Astrocyte of the cerebellum (primary cell): ENCODE measurements at regions not wholly inside any gene's neighbourhood (a gene's known extent, or its start where the extent isn't known, plus 50 kb on each side); places are given as distances from the start of the nearest gene placed in this dataset.

Experiments used
- DNase-seq: peaks from one replicate; pipeline ENCODE4 v3.0.0-alpha.2; 2011; ENCODE audit warnings: low read depth
- H3K4me3 ChIP-seq: 2 replicates; pipeline ENCODE4 v1.5.1; 2011; ENCODE audit warnings: mild to moderate bottlenecking, low read depth, low read length, moderate library complexity
- CTCF ChIP-seq: IDR thresholded peaks from 2 replicates; pipeline ENCODE4 v1.5.1; 2012; ENCODE audit warnings: low read length, low read depth, moderate library complexity, mild to moderate bottlenecking; ENCODE audit errors: missing control alignments
- in situ Hi-C: cut with HindIII; loops from 2 replicates; pipeline ENCODE4 v1.10.0; 2017; ENCODE audit warnings: low sequenced_read_pairs

- no peak for DNase-seq
- no peak for TF ChIP-seq CTCF
- in situ Hi-C loops = no loop called here
- H3K4me3 ChIP-seq = no peak overlapping the region
Measured at GRCh38 chr19:31975461-31975860, 369.9 kb upstream of the ZNF507 start.

GRCh38 chr19:31976775-31977536 lies 368.5 kb upstream of the ZNF507 start:
- no peak for TF ChIP-seq CTCF
- in situ Hi-C loops = no loop called here
- DNase-seq = no peak
- no peak overlapping the region for H3K4me3 ChIP-seq

DNA sequence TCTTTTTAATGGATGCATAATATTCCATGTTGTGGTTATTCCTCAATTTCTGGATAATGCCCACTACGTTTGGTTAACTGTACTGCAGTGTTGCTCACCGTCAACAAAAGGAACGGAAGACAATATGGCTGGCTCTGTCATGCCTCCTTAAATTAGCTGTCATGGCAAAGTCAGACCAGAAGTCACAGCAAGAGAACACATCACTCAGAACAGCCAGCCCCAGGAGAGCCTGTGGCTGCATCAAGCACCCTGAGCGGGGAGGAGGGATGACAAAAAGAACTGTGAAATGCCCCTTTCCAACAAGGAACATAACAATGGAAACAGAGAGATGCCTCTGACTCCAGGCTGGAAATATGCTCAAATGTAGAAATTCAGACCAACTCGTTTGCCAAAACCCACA lies 366.0 kb upstream of the ZNF507 start:
- in situ Hi-C loops = no loop called here
- no peak for DNase-seq
- no peak overlapping the region for H3K4me3 ChIP-seq
- no peak for TF ChIP-seq CTCF

DNA sequence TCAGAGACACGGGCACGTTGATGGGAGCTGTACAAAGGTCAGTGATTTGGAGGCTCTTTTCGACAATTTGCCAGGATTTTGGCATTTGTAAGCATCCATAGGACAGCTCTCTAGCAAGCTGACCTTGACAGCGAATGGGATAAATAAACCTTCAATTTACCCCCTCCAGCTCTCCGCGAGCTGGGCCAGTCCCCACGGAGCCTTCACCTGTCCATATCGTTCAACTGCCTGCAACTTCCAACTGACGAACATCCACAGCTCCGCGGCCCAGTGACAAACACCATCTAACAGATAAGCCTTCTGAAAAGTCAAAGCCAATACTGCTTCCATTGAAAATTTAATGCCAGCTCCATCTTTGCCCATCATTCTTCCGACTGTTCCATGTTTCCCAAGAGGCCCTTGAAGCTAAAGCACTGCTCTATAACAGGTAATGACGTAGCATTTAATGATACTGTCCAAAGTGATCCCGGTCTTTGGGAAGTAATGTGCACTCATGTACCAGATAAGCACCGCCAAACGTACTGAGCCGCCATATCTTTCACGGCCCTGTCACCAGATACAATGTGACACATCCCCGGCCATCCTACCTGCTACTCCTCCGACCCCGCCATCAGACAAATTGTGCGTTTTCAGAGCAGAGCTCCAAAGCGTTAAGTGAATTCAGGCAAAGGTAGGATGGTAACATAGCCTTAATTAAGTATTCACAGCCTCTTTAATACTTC lies 365.3 kb upstream of the ZNF507 start:
- in situ Hi-C loops = no loop called here
- TF ChIP-seq CTCF = no peak
- no peak overlapping the region for H3K4me3 ChIP-seq
- DNase-seq = no peak

- no peak for TF ChIP-seq CTCF
- in situ Hi-C loops = no loop called here
Measured at GRCh38 chr19:31980796-31981195, 364.6 kb upstream of the ZNF507 start.

DNA sequence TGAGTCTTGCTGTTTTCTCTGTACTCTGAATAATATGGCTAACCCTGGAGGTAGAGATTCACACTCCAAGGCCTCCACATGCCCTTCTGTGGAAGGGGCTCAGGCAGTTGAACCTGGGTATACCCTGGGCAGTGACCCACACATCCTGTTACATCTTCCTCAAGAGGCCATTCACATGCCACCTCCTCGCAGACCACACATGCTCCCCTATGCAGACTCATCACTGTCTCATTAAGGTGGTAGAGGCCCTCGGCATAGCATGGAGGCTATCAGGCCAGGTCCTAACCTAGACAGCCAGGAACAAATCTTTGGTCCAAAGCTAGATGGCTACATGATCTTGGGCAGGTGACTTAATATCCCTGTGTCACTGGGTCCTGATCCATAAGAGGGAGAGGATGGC lies 363.9 kb upstream of the ZNF507 start:
- in situ Hi-C loops = no loop called here
- H3K4me3 ChIP-seq = no peak overlapping the region
- no peak for DNase-seq
- no peak for TF ChIP-seq CTCF

More at GRCh38 chr19:31980796-31981195, 364.6 kb upstream of the ZNF507 start:
- H3K4me3 ChIP-seq = no peak overlapping the region
- no peak for DNase-seq
